GM04504 (cell line): ENCODE measurements at regions not wholly inside any gene's neighbourhood (a gene's known extent, or its start where the extent isn't known, plus 50 kb on each side); places are given as distances from the start of the nearest gene placed in this dataset.
"Not testable (repeated sequence)": the region's sequence is repeated elsewhere in the genome, so short reads cannot be mapped to it uniquely, and the experiment has no call there.

ENCODE experiments used
- DNase-seq: peaks from one replicate; pipeline ENCODE4 v3.0.0-alpha.2; 2012; ENCODE audit warnings: low read depth

- no peak for DNase-seq
Observed at GRCh38 chr6:167230288-167230687, 60.8 kb upstream of the UNC93A start.

GRCh38 chr6:167232356-167232755, 58.8 kb upstream of the UNC93A start:
- DNase-seq = no peak

- no peak for DNase-seq
Observed at GRCh38 chr6:167233490-167233889, 57.6 kb upstream of the UNC93A start.

DNA sequence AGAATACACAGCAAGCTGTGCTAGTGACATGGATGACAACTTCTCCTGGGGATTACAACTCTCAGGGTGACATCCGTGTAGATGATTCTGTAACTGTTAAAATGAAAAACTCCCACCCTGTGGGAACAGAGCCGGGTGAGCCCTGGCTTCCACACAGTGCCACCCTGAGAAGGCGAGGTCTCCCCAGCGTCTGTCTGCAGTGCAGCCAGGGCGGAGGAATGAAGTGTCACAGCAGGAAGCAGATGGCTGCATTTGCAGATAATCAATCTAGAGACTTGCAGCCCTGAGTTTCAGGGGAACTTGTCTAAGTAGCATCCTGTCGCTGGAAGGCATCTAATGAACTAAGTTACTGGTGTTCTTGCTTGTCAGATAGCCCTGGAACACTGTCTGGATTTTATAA, 56.5 kb upstream of the UNC93A start:
- not testable (repeated sequence) for DNase-seq

GRCh38 chr6:167235005-167235404, 56.1 kb upstream of the UNC93A start:
- DNase-seq = no peak

GRCh38 chr6:167235421-167236238, 55.5 kb upstream of the UNC93A start:
- no peak for DNase-seq

DNA sequence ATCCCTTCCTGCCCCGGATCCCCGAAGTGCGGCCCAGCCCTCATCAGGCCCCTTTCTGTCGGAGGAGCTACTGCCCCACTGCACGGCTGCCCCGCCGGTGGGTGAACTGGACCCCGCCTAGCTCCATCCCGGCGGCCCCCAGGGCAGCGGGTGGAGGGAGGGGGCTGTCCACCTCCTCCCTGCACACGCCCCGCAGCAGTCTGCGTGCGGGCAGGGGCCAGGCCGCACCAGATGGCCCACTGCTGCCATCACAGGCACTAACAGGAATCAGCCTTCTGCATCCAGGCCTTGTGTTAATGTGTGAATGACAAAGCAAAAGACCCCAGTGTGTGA, 54.9 kb upstream of the UNC93A start:
- no peak for DNase-seq

GRCh38 chr6:167237438-167238145, 53.5 kb upstream of the UNC93A start:
- no peak for DNase-seq

- no peak for DNase-seq
Observed at GRCh38 chr6:167238146-167238693, 52.9 kb upstream of the UNC93A start.

- no peak for DNase-seq
Observed at GRCh38 chr6:167238694-167239467, 52.2 kb upstream of the UNC93A start.

DNA sequence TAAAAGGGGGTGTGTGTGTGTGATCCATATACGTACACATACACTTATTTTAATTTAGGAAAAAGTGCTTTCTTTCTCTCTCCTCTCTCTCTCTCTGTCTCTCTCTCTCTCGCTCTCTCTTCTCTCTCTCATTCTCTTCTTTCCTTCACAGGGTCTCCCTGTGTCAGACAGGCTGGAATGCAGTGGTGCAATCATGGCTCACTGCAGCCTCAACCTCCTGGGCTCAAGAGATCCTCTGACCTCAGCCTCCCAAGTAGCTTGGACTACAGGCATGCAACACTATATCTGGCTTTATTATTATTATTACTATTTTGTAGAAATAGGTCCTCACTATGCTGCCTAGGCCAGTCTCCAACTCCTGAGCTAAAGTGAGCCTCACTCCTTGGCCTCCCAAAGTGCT, 51.6 kb upstream of the UNC93A start:
- DNase-seq = not testable (repeated sequence)

GRCh38 chr6:167240034-167240541, 51.0 kb upstream of the UNC93A start:
- no peak for DNase-seq
